WTC11 (cell line): ENCODE measurements at regions not wholly inside any gene's neighbourhood (a gene's known extent, or its start where the extent isn't known, plus 50 kb on each side); places are given as distances from the start of the nearest gene placed in this dataset.

Source experiments
- ESRRA ChIP-seq: sonication (generic); formaldehyde crosslinking; IDR thresholded peaks from 2 replicates; pipeline ENCODE4 v1.8.1; 2022; ENCODE audit warnings: mild to moderate bottlenecking, missing genetic modification reagents, borderline replicate concordance
- ETV6 ChIP-seq: sonication (generic); formaldehyde crosslinking; IDR thresholded peaks from 2 replicates; pipeline ENCODE4 v1.8.1; 2022; ENCODE audit warnings: mild to moderate bottlenecking, missing genetic modification reagents
- GABPB1 ChIP-seq: sonication (generic); formaldehyde crosslinking; IDR thresholded peaks from 2 replicates; pipeline ENCODE4 v1.8.1; 2023; ENCODE audit warnings: mild to moderate bottlenecking, missing genetic modification reagents
- HMGA2 ChIP-seq: fragments of 250-450 bp; sonication (Bioruptor Pico); IDR thresholded peaks from 2 replicates; pipeline ENCODE4 v1.4.0; 2021; ENCODE audit warnings: mild to moderate bottlenecking, moderate library complexity
- NR3C1 ChIP-seq: sonication (generic); formaldehyde crosslinking; conservative IDR thresholded peaks from 2 replicates; pipeline ENCODE4 v1.8.1; 2023; ENCODE audit warnings: low read depth, mild to moderate bottlenecking, missing genetic modification reagents
- SP1 ChIP-seq: sonication (generic); formaldehyde crosslinking; conservative IDR thresholded peaks from 2 replicates; pipeline ENCODE4 v1.8.1; 2022; ENCODE audit warnings: missing genetic modification reagents
- ZNF121 ChIP-seq: sonication (generic); formaldehyde crosslinking; IDR thresholded peaks from 2 replicates; pipeline ENCODE4 v1.8.0; 2023; ENCODE audit warnings: missing genetic modification reagents
- ZNF138 ChIP-seq: sonication (generic); formaldehyde crosslinking; conservative IDR thresholded peaks from 2 replicates; pipeline ENCODE4 v1.8.1; 2022; ENCODE audit warnings: mild to moderate bottlenecking, moderate library complexity, missing genetic modification reagents
- TF ChIP-seq, protein P1 (sequence below): fragments of 200-600 bp; IDR thresholded peaks from 2 replicates; pipeline ENCODE4 v1.8.0; 2022; ENCODE audit warnings: antibody characterized with exemption
- TF ChIP-seq, protein P2 (sequence below): sonication (generic); formaldehyde crosslinking; IDR thresholded peaks from 2 replicates; pipeline ENCODE4 v1.8.1; 2023; ENCODE audit warnings: mild to moderate bottlenecking, missing genetic modification reagents, moderate library complexity
- TF ChIP-seq, protein P3 (sequence below): sonication (generic); formaldehyde crosslinking; IDR thresholded peaks from 2 replicates; pipeline ENCODE4 v1.8.1; 2023; ENCODE audit warnings: mild to moderate bottlenecking, moderate library complexity, missing genetic modification reagents
- TF ChIP-seq, protein P4 (sequence below): sonication (generic); formaldehyde crosslinking; IDR thresholded peaks from 2 replicates; pipeline ENCODE4 v1.8.1; 2022; ENCODE audit warnings: missing genetic modification reagents, borderline replicate concordance

DNA sequence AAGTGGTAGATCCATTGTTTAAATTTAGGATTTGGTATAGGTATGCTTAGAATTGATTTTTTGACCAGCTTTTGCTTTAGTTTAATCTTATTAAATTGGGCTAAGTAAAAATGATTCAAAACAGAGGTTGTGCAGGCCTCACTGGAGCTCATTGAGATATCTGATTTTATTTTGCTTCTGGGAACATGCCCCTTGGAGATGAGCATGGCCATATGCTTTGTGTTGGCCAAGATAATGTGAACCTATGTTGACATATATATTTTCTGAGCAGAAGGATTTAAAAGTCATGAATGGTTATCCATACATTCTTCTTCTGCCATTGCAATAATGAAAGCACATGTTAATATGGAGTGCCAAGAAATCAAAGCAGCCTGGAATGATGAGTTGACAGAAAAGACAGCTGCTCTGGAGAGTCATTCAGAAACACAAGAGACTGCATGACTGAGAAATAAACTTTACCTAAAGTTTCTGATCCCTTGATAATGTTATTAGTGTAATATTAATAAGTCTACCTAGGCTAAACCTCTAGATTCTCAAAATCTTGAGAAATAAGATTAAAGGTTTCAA is 489.7 kb upstream of the GNPDA2 start:
- TF ChIP-seq, protein P1, sequence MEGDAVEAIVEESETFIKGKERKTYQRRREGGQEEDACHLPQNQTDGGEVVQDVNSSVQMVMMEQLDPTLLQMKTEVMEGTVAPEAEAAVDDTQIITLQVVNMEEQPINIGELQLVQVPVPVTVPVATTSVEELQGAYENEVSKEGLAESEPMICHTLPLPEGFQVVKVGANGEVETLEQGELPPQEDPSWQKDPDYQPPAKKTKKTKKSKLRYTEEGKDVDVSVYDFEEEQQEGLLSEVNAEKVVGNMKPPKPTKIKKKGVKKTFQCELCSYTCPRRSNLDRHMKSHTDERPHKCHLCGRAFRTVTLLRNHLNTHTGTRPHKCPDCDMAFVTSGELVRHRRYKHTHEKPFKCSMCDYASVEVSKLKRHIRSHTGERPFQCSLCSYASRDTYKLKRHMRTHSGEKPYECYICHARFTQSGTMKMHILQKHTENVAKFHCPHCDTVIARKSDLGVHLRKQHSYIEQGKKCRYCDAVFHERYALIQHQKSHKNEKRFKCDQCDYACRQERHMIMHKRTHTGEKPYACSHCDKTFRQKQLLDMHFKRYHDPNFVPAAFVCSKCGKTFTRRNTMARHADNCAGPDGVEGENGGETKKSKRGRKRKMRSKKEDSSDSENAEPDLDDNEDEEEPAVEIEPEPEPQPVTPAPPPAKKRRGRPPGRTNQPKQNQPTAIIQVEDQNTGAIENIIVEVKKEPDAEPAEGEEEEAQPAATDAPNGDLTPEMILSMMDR, result no peak
- TF ChIP-seq NR3C1 (CRISPR knock-in tag) (no peak), ESRRA (CRISPR knock-in tag) (no peak), SP1 (CRISPR knock-in tag) (no peak), ZNF138 (CRISPR knock-in tag) (no peak), ETV6 (no peak), HMGA2 (CRISPR knock-in tag) (no peak), ZNF121 (CRISPR knock-in tag) (no peak), GABPB1 (CRISPR knock-in tag) (no peak)
- TF ChIP-seq, protein P2, sequence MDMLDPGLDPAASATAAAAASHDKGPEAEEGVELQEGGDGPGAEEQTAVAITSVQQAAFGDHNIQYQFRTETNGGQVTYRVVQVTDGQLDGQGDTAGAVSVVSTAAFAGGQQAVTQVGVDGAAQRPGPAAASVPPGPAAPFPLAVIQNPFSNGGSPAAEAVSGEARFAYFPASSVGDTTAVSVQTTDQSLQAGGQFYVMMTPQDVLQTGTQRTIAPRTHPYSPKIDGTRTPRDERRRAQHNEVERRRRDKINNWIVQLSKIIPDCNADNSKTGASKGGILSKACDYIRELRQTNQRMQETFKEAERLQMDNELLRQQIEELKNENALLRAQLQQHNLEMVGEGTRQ (CRISPR knock-in tag), result no peak
- TF ChIP-seq, protein P3, sequence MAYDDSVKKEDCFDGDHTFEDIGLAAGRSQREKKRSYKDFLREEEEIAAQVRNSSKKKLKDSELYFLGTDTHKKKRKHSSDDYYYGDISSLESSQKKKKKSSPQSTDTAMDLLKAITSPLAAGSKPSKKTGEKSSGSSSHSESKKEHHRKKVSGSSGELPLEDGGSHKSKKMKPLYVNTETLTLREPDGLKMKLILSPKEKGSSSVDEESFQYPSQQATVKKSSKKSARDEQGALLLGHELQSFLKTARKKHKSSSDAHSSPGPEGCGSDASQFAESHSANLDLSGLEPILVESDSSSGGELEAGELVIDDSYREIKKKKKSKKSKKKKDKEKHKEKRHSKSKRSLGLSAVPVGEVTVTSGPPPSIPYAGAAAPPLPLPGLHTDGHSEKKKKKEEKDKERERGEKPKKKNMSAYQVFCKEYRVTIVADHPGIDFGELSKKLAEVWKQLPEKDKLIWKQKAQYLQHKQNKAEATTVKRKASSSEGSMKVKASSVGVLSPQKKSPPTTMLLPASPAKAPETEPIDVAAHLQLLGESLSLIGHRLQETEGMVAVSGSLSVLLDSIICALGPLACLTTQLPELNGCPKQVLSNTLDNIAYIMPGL (CRISPR knock-in tag), result no peak
- TF ChIP-seq, protein P4, sequence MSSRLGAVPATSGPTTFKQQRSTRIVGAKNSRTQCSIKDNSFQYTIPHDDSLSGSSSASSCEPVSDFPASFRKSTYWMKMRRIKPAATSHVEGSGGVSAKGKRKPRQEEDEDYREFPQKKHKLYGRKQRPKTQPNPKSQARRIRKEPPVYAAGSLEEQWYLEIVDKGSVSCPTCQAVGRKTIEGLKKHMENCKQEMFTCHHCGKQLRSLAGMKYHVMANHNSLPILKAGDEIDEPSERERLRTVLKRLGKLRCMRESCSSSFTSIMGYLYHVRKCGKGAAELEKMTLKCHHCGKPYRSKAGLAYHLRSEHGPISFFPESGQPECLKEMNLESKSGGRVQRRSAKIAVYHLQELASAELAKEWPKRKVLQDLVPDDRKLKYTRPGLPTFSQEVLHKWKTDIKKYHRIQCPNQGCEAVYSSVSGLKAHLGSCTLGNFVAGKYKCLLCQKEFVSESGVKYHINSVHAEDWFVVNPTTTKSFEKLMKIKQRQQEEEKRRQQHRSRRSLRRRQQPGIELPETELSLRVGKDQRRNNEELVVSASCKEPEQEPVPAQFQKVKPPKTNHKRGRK (CRISPR knock-in tag), result no peak
